ENCODE measurements at regions not wholly inside any gene's neighbourhood (a gene's known extent, or its start where the extent isn't known, plus 50 kb on each side); places are given as distances from the start of the nearest gene placed in this dataset.
"Not testable (repeated sequence)": the region's sequence is repeated elsewhere in the genome, so short reads cannot be mapped to it uniquely, and the experiment has no call there.

GRCh38 chr4:23080171-23080570 is 387.4 kb downstream of the GBA3 start:
- POLR2A ChIA-PET; BruUV-seq (replicated peaks); in situ Hi-C loops (cut with HindIII; ENCODE audit: extremely low pct_ligation_motif_present, low pct_unique_long_range_greater_than_20kb); H2AFZ ChIP-seq (ENCODE audit: low read length); H4K20me1 ChIP-seq (ENCODE audit: insufficient read depth, low read length); H3K4me2 ChIP-seq (ENCODE audit: low read depth, low read length); H3K27ac ChIP-seq (ENCODE audit: extremely low read length, insufficient read depth, low read length); H3K4me1 ChIP-seq (ENCODE audit: insufficient read depth, low read length); H3K4me3 ChIP-seq (replicated peaks in 1 of 3; ENCODE audit: insufficient read depth in 1 of 3, low read depth in 2 of 3, low read length in 3 of 3); H3K79me2 ChIP-seq (ENCODE audit: insufficient read depth, low read length); H3K9ac ChIP-seq (ENCODE audit: insufficient read depth, low read depth, low read length); DNase-seq (ENCODE audit: low spot score); CTCF ChIA-PET (ENCODE audit: low intra/inter-chr PET ratio, low total read pairs); intact Hi-C loops (cut with micrococcal nuclease; ENCODE audit: unreplicated experiment); H3K36me3 ChIP-seq (replicated peaks in 1 of 2; ENCODE audit: control insufficient read depth in 1 of 2, insufficient read depth in 2 of 2, low read length in 2 of 2); FAIRE-seq; ATAC-seq; H3K27me3 ChIP-seq (ENCODE audit: control insufficient read depth in 1 of 2, insufficient read depth in 2 of 2, low read length in 2 of 2): not testable (repeated sequence)
- no CpG with 5 or more reads among the region's 2 CpGs for WGBS (ENCODE audit: low lambda C conversion rate)
- peak; percentile 30 for TF ChIP-seq ZFP36 (IDR thresholded peaks at IDR 0.05; ENCODE audit: borderline replicate concordance, low read depth, low read length, partially characterized antibody)
- peaks cover 83% of the 10 kb centered on the region for H3K9me3 ChIP-seq (ENCODE audit: low read length)

- H2AFZ ChIP-seq (ENCODE audit: low read length), result no peak overlapping the region
- no peak overlapping the region for H3K4me2 ChIP-seq (ENCODE audit: low read depth, low read length)
- H3K4me1 ChIP-seq (ENCODE audit: insufficient read depth, low read length), result no peaks in the 10 kb centered on the region
- no peaks in the 10 kb centered on the region for H4K20me1 ChIP-seq (ENCODE audit: insufficient read depth, low read length)
- intact Hi-C loops (cut with micrococcal nuclease; ENCODE audit: unreplicated experiment) (no loop called here), in situ Hi-C loops (cut with HindIII; ENCODE audit: extremely low pct_ligation_motif_present, low pct_unique_long_range_greater_than_20kb) (no loop called here)
- ChIA-PET CTCF (ENCODE audit: low intra/inter-chr PET ratio, low total read pairs) (no interaction called here), POLR2A (no interaction called here)
- H3K27me3 ChIP-seq (ENCODE audit: control insufficient read depth in 1 of 2, insufficient read depth in 2 of 2, low read length in 2 of 2), result no peaks in the 10 kb centered on the region
- DNase-seq (ENCODE audit: low spot score) (no peak), ATAC-seq (no peak), FAIRE-seq (no peak)
- H3K27ac ChIP-seq (ENCODE audit: extremely low read length, insufficient read depth, low read length), result no peak overlapping the region
- BruUV-seq (replicated peaks), result no TSS peak
- no peak overlapping the region for H3K9ac ChIP-seq (ENCODE audit: insufficient read depth, low read depth, low read length)
- H3K9me3 ChIP-seq (ENCODE audit: low read length), result peaks cover 5% of the 10 kb centered on the region; the same call in 1 of the 2 replicates
- no peaks in the 10 kb centered on the region for H3K79me2 ChIP-seq (ENCODE audit: insufficient read depth, low read length)
- no peak overlapping the region for H3K4me3 ChIP-seq (replicated peaks in 1 of 3; ENCODE audit: insufficient read depth in 1 of 3, low read depth in 2 of 3, low read length in 3 of 3)
- WGBS (ENCODE audit: low lambda C conversion rate), result 6% methylated on average over 2 of the region's 2 CpGs
- TF ChIP-seq SRSF4 (IDR thresholded peaks at IDR 0.05; ENCODE audit: low read depth, low read length, poor library complexity, severe bottlenecking) (no peak), CREBL2 (CRISPR knock-in tag; IDR thresholded peaks at IDR 0.05; ENCODE audit: borderline replicate concordance) (no peak), ZNF570 (CRISPR knock-in tag; IDR thresholded peaks at IDR 0.05; ENCODE audit: borderline replicate concordance) (no peak), ZKSCAN1 (IDR thresholded peaks at IDR 0.05; ENCODE audit: low read length) (no peak), MATR3 (CRISPR knock-in tag; IDR thresholded peaks at IDR 0.05) (no peak), THAP9 (CRISPR knock-in tag; IDR thresholded peaks at IDR 0.05; ENCODE audit: borderline replicate concordance) (no peak)
- TF ChIP-seq, protein P1, sequence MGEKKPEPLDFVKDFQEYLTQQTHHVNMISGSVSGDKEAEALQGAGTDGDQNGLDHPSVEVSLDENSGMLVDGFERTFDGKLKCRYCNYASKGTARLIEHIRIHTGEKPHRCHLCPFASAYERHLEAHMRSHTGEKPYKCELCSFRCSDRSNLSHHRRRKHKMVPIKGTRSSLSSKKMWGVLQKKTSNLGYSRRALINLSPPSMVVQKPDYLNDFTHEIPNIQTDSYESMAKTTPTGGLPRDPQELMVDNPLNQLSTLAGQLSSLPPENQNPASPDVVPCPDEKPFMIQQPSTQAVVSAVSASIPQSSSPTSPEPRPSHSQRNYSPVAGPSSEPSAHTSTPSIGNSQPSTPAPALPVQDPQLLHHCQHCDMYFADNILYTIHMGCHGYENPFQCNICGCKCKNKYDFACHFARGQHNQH (CRISPR knock-in tag; IDR thresholded peaks at IDR 0.05), result no peak
- no peaks in the 10 kb centered on the region for H3K36me3 ChIP-seq (replicated peaks in 1 of 2; ENCODE audit: control insufficient read depth in 1 of 2, insufficient read depth in 2 of 2, low read length in 2 of 2)
Measured at GRCh38 chr4:23070848-23071570, 378.3 kb downstream of the GBA3 start.

Data from HepG2 (cell line).